ENCODE measurements at regions not wholly inside any gene's neighbourhood (a gene's known extent, or its start where the extent isn't known, plus 50 kb on each side); places are given as distances from the start of the nearest gene placed in this dataset.

DNA sequence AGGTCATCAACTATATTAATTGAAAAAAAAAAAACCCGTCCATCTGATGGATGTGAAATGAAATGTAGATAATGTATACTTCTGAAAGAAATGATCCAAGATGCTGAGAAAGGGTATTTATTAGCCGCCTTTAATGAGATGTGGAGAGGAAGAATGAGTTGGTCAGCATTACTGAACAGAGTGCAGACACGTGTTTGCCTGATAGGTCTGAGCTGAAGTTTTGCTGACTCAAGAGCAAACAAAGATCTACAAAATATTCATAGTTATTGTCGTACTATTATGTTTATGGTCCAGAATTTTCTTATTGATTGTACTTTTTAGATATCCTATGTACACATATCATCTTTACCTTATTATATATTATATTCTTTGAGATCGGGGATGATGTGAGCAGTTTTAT, 235.3 kb downstream of the RDH14 start:
- H3K4me1 ChIP-seq, result no peaks in the 10 kb centered on the region
- no peaks in the 10 kb centered on the region for H3K36me3 ChIP-seq
- no peaks in the 10 kb centered on the region for H3K27me3 ChIP-seq
- H3K4me3 ChIP-seq, result no peak overlapping the region
- TF ChIP-seq CTCF (IDR thresholded peaks at IDR 0.05), result no peak
- H3K27ac ChIP-seq, result no peak overlapping the region
- no peaks in the 10 kb centered on the region for H3K9me3 ChIP-seq
- intact Hi-C loops (cut with DNase I), result no loop called here
- DNase-seq (ENCODE audit: low spot score in 2 of 2), result no peak

DNA sequence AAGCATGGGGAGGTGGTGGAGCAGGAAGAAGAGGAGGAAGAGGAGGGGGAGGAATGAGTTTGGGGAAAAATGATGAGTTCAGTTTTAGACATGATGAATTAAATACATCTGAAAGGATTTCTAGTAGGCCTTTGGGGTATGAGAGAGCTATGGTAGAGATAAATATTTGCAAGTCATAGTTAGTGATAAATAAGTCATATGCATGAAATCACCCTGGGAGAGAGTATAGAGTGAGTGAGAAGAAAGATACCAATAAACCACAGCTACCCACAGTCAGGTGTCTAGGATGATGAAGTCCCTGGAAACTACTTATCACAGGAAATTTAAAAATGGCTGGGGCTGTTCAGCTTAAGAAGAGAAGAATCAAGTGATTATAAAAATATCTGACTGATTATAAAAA, 240.5 kb downstream of the RDH14 start:
- no peak for DNase-seq (ENCODE audit: low spot score in 2 of 2)
- Histone ChIP-seq H3K36me3 (no peaks in the 10 kb centered on the region), H3K4me3 (no peak overlapping the region), H3K9me3 (no peaks in the 10 kb centered on the region), H3K27me3 (no peaks in the 10 kb centered on the region), H3K4me1 (no peaks in the 10 kb centered on the region), H3K27ac (no peak overlapping the region)
- intact Hi-C loops (cut with DNase I), result no loop called here
- no peak for TF ChIP-seq CTCF (IDR thresholded peaks at IDR 0.05)

- intact Hi-C loops (cut with DNase I), result no loop called here
- Histone ChIP-seq H3K4me1 (no peaks in the 10 kb centered on the region), H3K4me3 (no peak overlapping the region), H3K27me3 (no peaks in the 10 kb centered on the region), H3K36me3 (no peaks in the 10 kb centered on the region), H3K27ac (no peak overlapping the region), H3K9me3 (no peaks in the 10 kb centered on the region)
- no peak for TF ChIP-seq CTCF (IDR thresholded peaks at IDR 0.05)
- DNase-seq (ENCODE audit: low spot score in 2 of 2), result no peak
Observed at GRCh38 chr2:18317017-18317416, 243.4 kb downstream of the RDH14 start.

GRCh38 chr2:18312818-18313217, 247.6 kb downstream of the RDH14 start:
- Histone ChIP-seq H3K9me3 (no peaks in the 10 kb centered on the region), H3K4me1 (peaks cover 0 to 3% of the 10 kb centered on the region in 2 donors), H3K27ac (no peak overlapping the region), H3K4me3 (no peak overlapping the region), H3K27me3 (no peaks in the 10 kb centered on the region), H3K36me3 (no peaks in the 10 kb centered on the region)
- intact Hi-C loops (cut with DNase I), result no loop called here
- TF ChIP-seq CTCF (IDR thresholded peaks at IDR 0.05), result no peak
- DNase-seq (ENCODE audit: low spot score in 2 of 2), result no peak

DNA sequence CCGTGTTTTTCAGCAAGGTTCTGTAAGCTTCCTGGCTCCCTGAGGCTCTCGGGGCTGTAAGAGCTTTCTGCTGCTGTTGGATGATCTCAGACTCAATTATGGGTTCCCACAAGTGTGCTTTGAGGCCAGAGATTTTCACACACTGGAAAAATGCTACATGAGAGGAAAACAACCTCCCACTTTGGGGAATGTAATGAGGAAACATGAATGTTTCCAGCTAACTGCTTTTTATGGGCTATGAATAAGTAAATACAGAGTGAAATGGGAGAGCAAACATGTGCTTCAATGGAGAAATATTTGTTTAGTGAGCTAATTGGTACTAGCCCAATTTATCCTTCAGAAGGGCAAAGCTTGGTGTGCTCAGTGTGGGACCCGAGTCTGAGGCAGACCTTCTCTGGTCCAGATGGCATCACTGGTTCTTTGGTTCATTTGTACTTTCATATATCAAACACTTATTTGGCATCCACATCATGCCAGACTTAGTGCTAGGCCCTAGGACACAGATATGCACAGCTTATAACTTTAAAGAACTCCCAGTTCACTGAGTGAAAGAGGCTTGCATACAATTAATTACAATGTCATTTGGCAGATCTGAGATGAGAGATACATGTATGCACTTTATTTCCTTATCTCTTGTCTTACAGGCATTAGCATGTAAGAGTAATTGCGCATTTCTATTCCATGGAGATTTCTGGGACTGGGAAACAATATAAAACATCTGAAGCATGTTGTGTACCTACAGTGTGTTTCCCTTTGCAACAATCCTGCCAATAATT, 248.8 kb downstream of the RDH14 start:
- no peak overlapping the region for H3K4me3 ChIP-seq
- peak overlapping the region in 1 of 2 donors; percentile 34 for H3K27ac ChIP-seq
- H3K9me3 ChIP-seq, result no peaks in the 10 kb centered on the region
- TF ChIP-seq CTCF (IDR thresholded peaks at IDR 0.05), result no peak
- H3K27me3 ChIP-seq, result no peaks in the 10 kb centered on the region
- intact Hi-C loops (cut with DNase I), result no loop called here
- peaks cover 0 to 3% of the 10 kb centered on the region in 2 donors for H3K4me1 ChIP-seq
- H3K36me3 ChIP-seq, result no peaks in the 10 kb centered on the region
- no peak for DNase-seq (ENCODE audit: low spot score in 2 of 2)
